GM13976 (cell line): ENCODE measurements at regions not wholly inside any gene's neighbourhood (a gene's known extent, or its start where the extent isn't known, plus 50 kb on each side); places are given as distances from the start of the nearest gene placed in this dataset.

Source experiments
- DNase-seq: peaks from one replicate; pipeline ENCODE4 v3.0.0; 2012; ENCODE audit warnings: low spot score
- CTCF ChIP-seq: IDR thresholded peaks from 2 replicates; pipeline ENCODE4 v1.5.1; 2012; ENCODE audit warnings: borderline replicate concordance, mild to moderate bottlenecking; ENCODE audit not compliant: insufficient read depth; ENCODE audit errors: extremely low read depth, missing control alignments, control extremely low read depth
- in situ Hi-C: fragments of 300-500 bp; cut with MboI; formaldehyde crosslinking; loops from one replicate; pipeline ENCODE4 v1.12.0; 2022; ENCODE audit warnings: low sequenced_read_pairs, mixed read lengths, inconsistent platforms; ENCODE audit not compliant: unreplicated experiment

- TF ChIP-seq CTCF = no peak
- no peak for DNase-seq
- in situ Hi-C loops = no loop called here
Measured at GRCh38 chr9:106632621-106633020, 230.3 kb upstream of the ZNF462 start.

- in situ Hi-C loops = no loop called here
- no peak for DNase-seq
- TF ChIP-seq CTCF = no peak
Measured at GRCh38 chr9:106634183-106634582, 228.8 kb upstream of the ZNF462 start.

- DNase-seq = no peak
- in situ Hi-C loops = no loop called here
- no peak for TF ChIP-seq CTCF
Measured at GRCh38 chr9:106634641-106635040, 228.3 kb upstream of the ZNF462 start.

- DNase-seq = no peak
- no peak for TF ChIP-seq CTCF
- in situ Hi-C loops = no loop called here
Measured at GRCh38 chr9:106637486-106637885, 225.5 kb upstream of the ZNF462 start.

- no peak for DNase-seq
- no peak for TF ChIP-seq CTCF
- in situ Hi-C loops = no loop called here
Measured at GRCh38 chr9:106639873-106640568, 222.9 kb upstream of the ZNF462 start.

GRCh38 chr9:106643211-106643930, 219.6 kb upstream of the ZNF462 start:
- TF ChIP-seq CTCF = no peak
- in situ Hi-C loops = no loop called here
- no peak for DNase-seq
